ENCODE measurements at regions not wholly inside any gene's neighbourhood (a gene's known extent, or its start where the extent isn't known, plus 50 kb on each side); places are given as distances from the start of the nearest gene placed in this dataset.

DNA sequence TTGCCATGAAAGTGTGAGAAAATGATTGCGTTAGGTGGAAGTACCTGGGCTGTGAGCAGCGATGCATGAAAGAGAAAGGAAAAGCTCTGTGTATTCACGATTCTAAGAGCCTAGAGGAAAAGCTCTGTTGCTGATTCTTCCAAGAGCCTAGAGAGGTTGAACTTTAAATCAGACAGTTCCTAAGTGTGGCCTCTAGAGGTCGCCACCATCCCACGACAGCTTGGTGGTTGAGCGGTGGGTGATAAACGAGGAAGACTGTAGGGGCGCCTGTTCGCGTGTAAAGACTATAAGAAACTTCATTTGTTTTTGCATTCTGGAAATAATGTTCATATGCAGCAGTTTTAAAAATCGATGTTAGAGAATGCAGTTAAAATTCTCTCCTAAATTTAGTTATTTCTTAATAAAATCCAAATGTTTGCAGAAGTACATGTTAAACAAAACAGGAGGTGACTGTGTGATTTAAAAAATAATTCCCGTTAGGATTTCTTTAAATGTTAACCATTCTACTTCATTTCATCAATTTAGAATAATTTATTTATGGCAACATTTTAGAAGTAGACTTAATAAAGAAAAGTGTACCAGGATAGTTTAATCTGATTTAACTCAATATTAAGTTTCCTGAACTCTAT, 107.7 kb downstream of the TENT4A start:
- TF ChIP-seq, protein P1, sequence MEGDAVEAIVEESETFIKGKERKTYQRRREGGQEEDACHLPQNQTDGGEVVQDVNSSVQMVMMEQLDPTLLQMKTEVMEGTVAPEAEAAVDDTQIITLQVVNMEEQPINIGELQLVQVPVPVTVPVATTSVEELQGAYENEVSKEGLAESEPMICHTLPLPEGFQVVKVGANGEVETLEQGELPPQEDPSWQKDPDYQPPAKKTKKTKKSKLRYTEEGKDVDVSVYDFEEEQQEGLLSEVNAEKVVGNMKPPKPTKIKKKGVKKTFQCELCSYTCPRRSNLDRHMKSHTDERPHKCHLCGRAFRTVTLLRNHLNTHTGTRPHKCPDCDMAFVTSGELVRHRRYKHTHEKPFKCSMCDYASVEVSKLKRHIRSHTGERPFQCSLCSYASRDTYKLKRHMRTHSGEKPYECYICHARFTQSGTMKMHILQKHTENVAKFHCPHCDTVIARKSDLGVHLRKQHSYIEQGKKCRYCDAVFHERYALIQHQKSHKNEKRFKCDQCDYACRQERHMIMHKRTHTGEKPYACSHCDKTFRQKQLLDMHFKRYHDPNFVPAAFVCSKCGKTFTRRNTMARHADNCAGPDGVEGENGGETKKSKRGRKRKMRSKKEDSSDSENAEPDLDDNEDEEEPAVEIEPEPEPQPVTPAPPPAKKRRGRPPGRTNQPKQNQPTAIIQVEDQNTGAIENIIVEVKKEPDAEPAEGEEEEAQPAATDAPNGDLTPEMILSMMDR (IDR thresholded peaks at IDR 0.05): peak in 5 of 6 experiments; percentile 17 to 42 (median 22)
- TF ChIP-seq POLR2AphosphoS5 (IDR thresholded peaks at IDR 0.05) (no peak), POLR2A (IDR thresholded peaks at IDR 0.05) (no peak)
- 32 to 33% methylated on average over 12 of the region's 12 CpGs for whole genome bisulfite sequencing, 2 donors
- H3K4me1 ChIP-seq: no peaks in the 10 kb centered on the region
- H3K27me3 ChIP-seq: peaks cover 0 to 2% (median 0%) of the 10 kb centered on the region in 4 donors
- no peak overlapping the region for H3K27ac ChIP-seq
- H3K4me3 ChIP-seq: no peak overlapping the region
- peaks cover 0 to 17% (median 15%) of the 10 kb centered on the region in 4 donors for H3K9me3 ChIP-seq
- H3K36me3 ChIP-seq: no peaks in the 10 kb centered on the region
- no peak for ATAC-seq (ENCODE audit: low FRiP score in 2 of 2)
- no peak for DNase-seq

DNA sequence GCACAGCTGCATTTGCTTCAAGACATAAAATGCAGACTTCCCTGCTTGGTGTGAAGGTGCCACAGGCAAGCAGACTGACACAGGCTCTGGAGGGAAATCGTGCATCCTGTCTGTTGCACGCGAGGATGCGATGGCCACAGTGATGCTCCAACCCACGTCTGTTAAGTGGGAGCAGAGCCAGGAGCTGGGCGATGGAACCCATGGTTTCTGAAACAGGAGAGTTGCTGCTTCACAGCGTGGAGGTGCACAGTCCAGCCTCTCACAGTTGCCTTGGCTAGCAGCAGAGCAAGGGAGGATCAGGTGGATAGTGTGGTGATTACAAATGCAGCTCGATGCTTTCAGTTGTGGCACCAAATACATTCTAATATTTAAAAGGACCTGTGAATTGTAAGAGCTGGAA, 108.8 kb downstream of the TENT4A start:
- 81 to 90% methylated on average over 8 of the region's 8 CpGs for WGBS, 2 donors
- Histone ChIP-seq H3K27me3 (peaks cover 0 to 2% (median 0%) of the 10 kb centered on the region in 4 donors), H3K4me3 (no peak overlapping the region), H3K9me3 (peaks cover 0 to 17% (median 15%) of the 10 kb centered on the region in 4 donors), H3K4me1 (no peaks in the 10 kb centered on the region), H3K27ac (no peak overlapping the region), H3K36me3 (no peaks in the 10 kb centered on the region)
- ATAC-seq (ENCODE audit: low FRiP score in 2 of 2) (no peak), DNase-seq (no peak)
- TF ChIP-seq, protein P1 (IDR thresholded peaks at IDR 0.05): no peak

DNA sequence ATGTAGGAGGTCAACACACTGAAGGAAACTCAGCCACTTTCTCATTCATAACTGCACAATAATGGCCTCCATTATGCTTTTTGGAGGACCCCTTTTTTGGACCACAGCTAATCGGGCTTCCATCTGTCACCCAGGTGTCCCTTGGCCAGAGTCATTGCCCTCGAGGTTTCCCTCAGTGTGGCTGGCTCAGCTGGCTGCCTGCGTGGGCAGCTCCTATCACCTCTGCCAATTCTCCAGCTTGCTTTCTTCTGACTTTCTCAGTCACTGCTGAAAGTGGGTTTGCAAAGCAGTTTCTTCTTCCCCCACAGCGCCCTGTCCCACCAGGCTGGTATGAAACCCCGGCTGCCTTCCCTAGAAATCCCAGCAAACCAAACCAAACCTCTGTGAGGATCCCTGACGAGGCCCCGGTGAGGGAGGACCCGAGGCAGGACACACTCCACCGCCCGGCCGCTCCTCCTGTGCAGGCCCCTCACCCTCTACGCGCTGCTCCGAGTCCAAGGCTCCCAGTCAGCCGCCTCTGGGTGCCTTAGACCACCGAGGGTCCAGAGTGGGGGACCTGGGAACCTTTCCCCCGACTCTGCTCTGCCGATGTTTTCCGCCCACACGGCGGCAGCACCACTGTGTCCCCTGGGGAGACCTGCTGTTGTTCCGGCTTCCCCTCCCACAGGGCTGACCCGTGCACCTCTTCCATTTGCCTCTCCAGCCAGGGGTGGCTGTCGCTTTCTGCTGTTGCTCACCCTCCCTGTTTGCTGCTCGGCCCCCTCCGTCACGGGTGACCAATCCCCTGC, 109.5 kb downstream of the TENT4A start:
- peak in 1 of 2 donors; percentile 64 for DNase-seq
- Histone ChIP-seq H3K36me3 (no peaks in the 10 kb centered on the region), H3K9me3 (peaks cover 0 to 17% (median 15%) of the 10 kb centered on the region in 4 donors), H3K27me3 (peaks cover 0 to 2% (median 0%) of the 10 kb centered on the region in 4 donors), H3K4me1 (no peaks in the 10 kb centered on the region), H3K4me3 (no peak overlapping the region), H3K27ac (no peak overlapping the region)
- 74 to 76% methylated on average over 17 to 27 of the region's 27 CpGs for WGBS, 2 donors
- TF ChIP-seq POLR2AphosphoS5 (IDR thresholded peaks at IDR 0.05) (no peak), POLR2A (IDR thresholded peaks at IDR 0.05) (no peak), EP300 (IDR thresholded peaks at IDR 0.05) (no peak)
- TF ChIP-seq, protein P1 (IDR thresholded peaks at IDR 0.05): no peak
- ATAC-seq (ENCODE audit: low FRiP score in 2 of 2): peak in 1 of 2 donors; percentile 20

DNA sequence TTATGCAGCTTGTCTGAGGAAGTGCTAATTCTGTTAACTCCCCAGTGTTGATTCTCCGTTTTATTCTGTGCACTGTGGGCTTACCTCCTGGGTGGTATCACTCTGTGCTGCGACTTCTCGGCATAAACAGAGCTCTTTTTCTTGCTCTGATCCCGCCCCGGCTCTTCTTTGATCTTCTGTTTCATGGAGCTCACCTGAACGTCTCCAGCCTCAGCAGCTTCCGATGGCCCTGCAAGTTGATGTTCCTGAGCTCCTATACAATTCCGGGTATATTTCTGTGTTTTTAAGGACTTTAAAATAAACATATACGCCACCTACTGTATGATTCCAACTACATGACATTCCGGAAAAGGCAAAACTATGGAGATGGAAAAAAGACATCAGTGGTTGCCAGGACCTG, 110.8 kb downstream of the TENT4A start:
- TF ChIP-seq, protein P1 (IDR thresholded peaks at IDR 0.05): no peak
- TF ChIP-seq POLR2A (IDR thresholded peaks at IDR 0.05) (no peak), EP300 (IDR thresholded peaks at IDR 0.05) (no peak), POLR2AphosphoS5 (IDR thresholded peaks at IDR 0.05) (no peak)
- H3K9me3 ChIP-seq: peaks cover 0 to 17% (median 15%) of the 10 kb centered on the region in 4 donors
- H3K36me3 ChIP-seq: no peaks in the 10 kb centered on the region
- DNase-seq (no peak), ATAC-seq (ENCODE audit: low FRiP score in 2 of 2) (no peak)
- H3K27me3 ChIP-seq: peaks cover 0 to 2% (median 0%) of the 10 kb centered on the region in 4 donors
- H3K4me3 ChIP-seq: no peak overlapping the region
- no peak overlapping the region for H3K27ac ChIP-seq
- H3K4me1 ChIP-seq: no peaks in the 10 kb centered on the region
- 72 to 83% methylated on average over 10 of the region's 10 CpGs for WGBS, 2 donors

Measured in upper lobe of left lung (tissue), 6 donors.